HepG2 (cell line): ENCODE measurements at regions not wholly inside any gene's neighbourhood (a gene's known extent, or its start where the extent isn't known, plus 50 kb on each side); places are given as distances from the start of the nearest gene placed in this dataset.

Experiments used
- ATAC-seq: fragments of 200-7000 bp; cut with Tn5 transposase; 3 replicates; pipeline ENCODE4 v1.9.1; 2020; ENCODE audit warnings: mild to moderate bottlenecking, moderate library complexity
- BruUV-seq: library from RNA; stranded (reverse); fragments of 400-500 nt; replicated peaks from 2 replicates; lab custom pipeline; 2021; lab: Mats Ljungman, UMichigan
- CTCF ChIA-PET: fragments of 300-600 bp; formaldehyde crosslinking; extraction: SDS; loops from one replicate; lab custom pipeline; 2021; ENCODE audit warnings: low total read pairs, inconsistent platforms, low intra/inter-chr PET ratio; lab: Yijun Ruan, JAX
- POLR2A ChIA-PET: fragments of 350-600 bp; sonication (Branson Sonifier 250); formaldehyde crosslinking; loops from one replicate; lab custom pipeline; 2020; ENCODE audit warnings: antibody characterized with exemption, inconsistent platforms; lab: Yijun Ruan, JAX
- DNase-seq: peaks from one replicate; pipeline ENCODE4 v3.0.0-alpha.2; 2015; ENCODE audit warnings: low spot score
- FAIRE-seq: peaks from 3 replicates; lab custom pipeline; 2011; peaks lifted over from hg19 to GRCh38; lab: Jason Lieb, UNC
- H2AFZ ChIP-seq: one replicate; pipeline ENCODE4 v1.6.1; 2011; ENCODE audit warnings: low read length, inconsistent platforms
- H3K27ac ChIP-seq: fragments of 300-600 bp; 3 replicates; pipeline ENCODE4 v1.8.0; 2011; ENCODE audit warnings: mixed run types, mild to moderate bottlenecking, mixed read lengths, low read length, inconsistent platforms; ENCODE audit not compliant: insufficient read depth; ENCODE audit errors: extremely low read length
- H3K27me3 ChIP-seq, 2 experiments: fragments of 200-600 bp in 1 of 2; 2 replicates in 1 of 2; 3 replicates in 1 of 2; pipeline versions ENCODE4 v1.6.0 to v1.8.0; 2011; ENCODE audit warnings: low read length in 2 of 2, mild to moderate bottlenecking in 2 of 2, moderate library complexity in 2 of 2, inconsistent platforms in 1 of 2; ENCODE audit not compliant: insufficient read depth in 2 of 2, control insufficient read depth in 1 of 2
- H3K36me3 ChIP-seq, 2 experiments: fragments of 200-600 bp in 1 of 2; replicated peaks in 1 of 2; 2 replicates in 1 of 2; 3 replicates in 1 of 2; pipeline versions ENCODE4 v1.5.1 to v1.8.0; 2011; ENCODE audit warnings: low read length in 2 of 2, inconsistent platforms in 1 of 2; ENCODE audit not compliant: insufficient read depth in 2 of 2, control insufficient read depth in 1 of 2
- H3K4me1 ChIP-seq: 2 replicates; pipeline ENCODE4 v1.5.1; 2012; ENCODE audit warnings: low read length, inconsistent platforms; ENCODE audit not compliant: insufficient read depth
- H3K4me2 ChIP-seq: 2 replicates; pipeline ENCODE4 v1.6.0; 2011; ENCODE audit warnings: low read depth, low read length, inconsistent platforms
- H3K4me3 ChIP-seq, 3 experiments: fragments of 200-600 bp in 1 of 3; sonication (generic), shearing (Covaris generic) in 1 of 3; replicated peaks in 1 of 3; 2 replicates each; pipeline ENCODE4 v1.5.1; 2011 to 2016; ENCODE audit warnings: low read length in 3 of 3, inconsistent platforms in 2 of 3, low read depth in 2 of 3, mild to moderate bottlenecking in 2 of 3, control low read depth in 1 of 3, mixed read lengths in 1 of 3; ENCODE audit not compliant: insufficient read depth in 1 of 3
- H3K79me2 ChIP-seq: one replicate; pipeline ENCODE4 v1.6.1; 2011; ENCODE audit warnings: low read length, inconsistent platforms; ENCODE audit not compliant: insufficient read depth
- H3K9ac ChIP-seq: 2 replicates; pipeline ENCODE4 v1.6.0; 2011; ENCODE audit warnings: mild to moderate bottlenecking, low read depth, low read length, inconsistent platforms; ENCODE audit not compliant: insufficient read depth
- H3K9me3 ChIP-seq: 2 replicates; pipeline ENCODE4 v1.5.1; 2012; ENCODE audit warnings: mild to moderate bottlenecking, low read length
- H4K20me1 ChIP-seq: 2 replicates; pipeline ENCODE4 v1.6.0; 2011; ENCODE audit warnings: inconsistent platforms, mild to moderate bottlenecking, low read length, moderate library complexity; ENCODE audit not compliant: insufficient read depth
- FOXA1 ChIP-seq, 2 experiments: fragments of 450-650 bp in 1 of 2; sonication (generic) in 1 of 2; formaldehyde crosslinking in 1 of 2; IDR thresholded peaks; 2 replicates each; pipeline versions ENCODE4 v1.4.0 to v1.6.1; 2016 to 2020; ENCODE audit warnings: missing genetic modification reagents in 1 of 2
- HIC2 ChIP-seq: sonication (generic); formaldehyde crosslinking; IDR thresholded peaks from 2 replicates; pipeline ENCODE4 v1.9.0; 2022; ENCODE audit warnings: low read depth, missing genetic modification reagents
- HNF4G ChIP-seq, 2 experiments: sonication (generic) in 1 of 2; formaldehyde crosslinking in 1 of 2; IDR thresholded peaks; 2 replicates each; pipeline versions ENCODE4 v1.4.0 to v1.6.1; 2011 to 2020; ENCODE audit warnings: borderline replicate concordance in 2 of 2, low read depth in 2 of 2, mild to moderate bottlenecking in 2 of 2, low read length in 1 of 2, missing genetic modification reagents in 1 of 2, moderate library complexity in 1 of 2
- HOXA7 ChIP-seq: sonication (generic); formaldehyde crosslinking; IDR thresholded peaks from 2 replicates; pipeline ENCODE4 v1.8.1; 2022; ENCODE audit warnings: mild to moderate bottlenecking, missing genetic modification reagents, moderate library complexity
- SAFB2 ChIP-seq: sonication (generic); formaldehyde crosslinking; IDR thresholded peaks from 2 replicates; pipeline ENCODE4 v1.5.1; 2020; ENCODE audit warnings: missing genetic modification reagents, low read depth, mild to moderate bottlenecking, borderline replicate concordance
- YY1 ChIP-seq: IDR thresholded peaks from 2 replicates; pipeline ENCODE4 v1.6.1; 2011; ENCODE audit warnings: low read length, low read depth, moderate library complexity, mild to moderate bottlenecking; ENCODE audit not compliant: insufficient read depth, insufficient replicate concordance
- ZNF263 ChIP-seq: sonication (generic); formaldehyde crosslinking; IDR thresholded peaks from 2 replicates; pipeline ENCODE4 v1.4.0; 2020; ENCODE audit warnings: missing genetic modification reagents
- ZNF30 ChIP-seq: sonication (generic); formaldehyde crosslinking; IDR thresholded peaks from 2 replicates; pipeline ENCODE4 v1.5.0; 2020; ENCODE audit warnings: mild to moderate bottlenecking, missing genetic modification reagents
- ZNF318 ChIP-seq: sonication (generic); formaldehyde crosslinking; IDR thresholded peaks from 2 replicates; pipeline ENCODE4 v1.4.0; 2020; ENCODE audit warnings: mild to moderate bottlenecking, missing genetic modification reagents
- ZNF768 ChIP-seq: sonication (generic); formaldehyde crosslinking; IDR thresholded peaks from 2 replicates; pipeline ENCODE4 v1.4.0; 2020; ENCODE audit warnings: missing genetic modification reagents
- WGBS: methylation state at CpG from one replicate; pipeline ENCODE4 v1.1.6; 2017; ENCODE audit warnings: low lambda C conversion rate; 5-methylcytosine and 5-hydroxymethylcytosine counted together
- in situ Hi-C: cut with HindIII; loops from 2 replicates; pipeline ENCODE4 v1.10.0; 2017; ENCODE audit warnings: low pct_unique_long_range_greater_than_20kb; ENCODE audit not compliant: extremely low pct_ligation_motif_present
- intact Hi-C: fragments of 100-400 bp; cut with micrococcal nuclease; formaldehyde crosslinking; loops from one replicate; pipeline ENCODE4 v1.10.0; 2022; ENCODE audit not compliant: unreplicated experiment
- TF ChIP-seq, protein P1 (sequence below): sonication (generic); formaldehyde crosslinking; IDR thresholded peaks from 2 replicates; pipeline ENCODE4 v1.9.0; 2021; ENCODE audit warnings: missing genetic modification reagents, borderline replicate concordance

DNA sequence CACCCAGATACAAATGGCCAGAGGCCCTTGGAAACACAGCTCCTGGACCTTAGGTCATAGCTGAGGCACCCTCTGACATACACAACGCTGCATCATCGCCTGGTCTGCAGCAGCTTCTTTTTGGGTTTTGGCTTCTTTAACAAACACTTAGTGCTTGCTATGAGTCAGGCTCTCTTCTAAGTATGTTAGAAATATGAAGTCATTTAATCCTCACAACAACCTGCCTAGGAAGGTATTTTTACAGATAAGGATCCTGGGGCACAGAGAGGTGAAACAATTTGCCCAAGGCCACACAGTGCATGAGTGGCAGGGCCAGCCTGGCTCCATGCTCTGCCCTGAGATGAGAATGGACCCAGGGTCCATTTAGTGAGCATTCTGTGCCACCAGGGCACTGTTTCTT lies 96.6 kb downstream of the TMEM17 start:
- peaks cover 72% of the 10 kb centered on the region for H3K4me1 ChIP-seq
- H3K27me3 ChIP-seq = no peaks in the 10 kb centered on the region; a peak in 1 of 5 replicates
- BruUV-seq = no TSS peak
- no peaks in the 10 kb centered on the region for H3K79me2 ChIP-seq
- WGBS = 46% methylated on average over 2 of the region's 2 CpGs
- ChIA-PET POLR2A (no interaction called here), CTCF (no interaction called here)
- no peak overlapping the region for H3K9ac ChIP-seq
- FAIRE-seq (no peak), ATAC-seq (no peak), DNase-seq (no peak)
- no peak overlapping the region for H3K4me3 ChIP-seq
- H4K20me1 ChIP-seq = no peaks in the 10 kb centered on the region
- no peaks in the 10 kb centered on the region for H3K36me3 ChIP-seq
- H3K9me3 ChIP-seq = no peaks in the 10 kb centered on the region
- H3K27ac ChIP-seq = no peak overlapping the region
- intact Hi-C loops = no loop called here
- no peak overlapping the region for H2AFZ ChIP-seq
- no peak overlapping the region for H3K4me2 ChIP-seq
- in situ Hi-C loops = loop anchor here (25.0 kb wide), 1 partner anchor 653 kb away; the partner anchor contains the start of gene OTX1
- TF ChIP-seq SAFB2 (no peak), HNF4G (IDR thresholded peaks at IDR 0.05; ENCODE audit: borderline replicate concordance, low read depth, low read length) (no peak), HNF4G (CRISPR knock-in tag; IDR thresholded peaks at IDR 0.05; ENCODE audit: borderline replicate concordance, low read depth) (no peak), ZNF768 (CRISPR knock-in tag) (peak; percentile 97), ZNF263 (CRISPR knock-in tag) (0 out of 2 replicates have a peak, but pooled peaks have one; percentile 9), HOXA7 (no peak), HIC2 (CRISPR knock-in tag) (0 out of 2 replicates have a peak, but pooled peaks have one; percentile 22), FOXA1 (IDR thresholded peaks at IDR 0.05) (no peak), FOXA1 (CRISPR knock-in tag; IDR thresholded peaks at IDR 0.05) (no peak), ZNF30 (CRISPR knock-in tag) (no peak), YY1 (no peak), ZNF318 (CRISPR knock-in tag) (no peak)
- TF ChIP-seq, protein P1, sequence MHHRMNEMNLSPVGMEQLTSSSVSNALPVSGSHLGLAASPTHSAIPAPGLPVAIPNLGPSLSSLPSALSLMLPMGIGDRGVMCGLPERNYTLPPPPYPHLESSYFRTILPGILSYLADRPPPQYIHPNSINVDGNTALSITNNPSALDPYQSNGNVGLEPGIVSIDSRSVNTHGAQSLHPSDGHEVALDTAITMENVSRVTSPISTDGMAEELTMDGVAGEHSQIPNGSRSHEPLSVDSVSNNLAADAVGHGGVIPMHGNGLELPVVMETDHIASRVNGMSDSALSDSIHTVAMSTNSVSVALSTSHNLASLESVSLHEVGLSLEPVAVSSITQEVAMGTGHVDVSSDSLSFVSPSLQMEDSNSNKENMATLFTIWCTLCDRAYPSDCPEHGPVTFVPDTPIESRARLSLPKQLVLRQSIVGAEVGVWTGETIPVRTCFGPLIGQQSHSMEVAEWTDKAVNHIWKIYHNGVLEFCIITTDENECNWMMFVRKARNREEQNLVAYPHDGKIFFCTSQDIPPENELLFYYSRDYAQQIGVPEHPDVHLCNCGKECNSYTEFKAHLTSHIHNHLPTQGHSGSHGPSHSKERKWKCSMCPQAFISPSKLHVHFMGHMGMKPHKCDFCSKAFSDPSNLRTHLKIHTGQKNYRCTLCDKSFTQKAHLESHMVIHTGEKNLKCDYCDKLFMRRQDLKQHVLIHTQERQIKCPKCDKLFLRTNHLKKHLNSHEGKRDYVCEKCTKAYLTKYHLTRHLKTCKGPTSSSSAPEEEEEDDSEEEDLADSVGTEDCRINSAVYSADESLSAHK = no peak
